Uterus (tissue), 2 donors: ENCODE measurements at regions not wholly inside any gene's neighbourhood (a gene's known extent, or its start where the extent isn't known, plus 50 kb on each side); places are given as distances from the start of the nearest gene placed in this dataset.

Experiments used
- POLR2A ChIP-seq, 2 donors: fragments of 450-650 bp; IDR thresholded peaks; one replicate each; pipeline ENCODE4 v1.6.1; 2016; ENCODE audit warnings: antibody characterized with exemption in 2 of 2, mild to moderate bottlenecking in 1 of 2, moderate library complexity in 1 of 2
- TF ChIP-seq, protein P1 (sequence below), 4 experiments: fragments of 200-600 bp in 2 of 4; fragments of 450-650 bp in 2 of 4; sonication (generic) in 2 of 4; IDR thresholded peaks; one replicate each; pipeline ENCODE4 v1.5.1; 2016 to 2019; ENCODE audit warnings: antibody characterized with exemption in 4 of 4, mild to moderate bottlenecking in 2 of 4, moderate library complexity in 1 of 4

DNA sequence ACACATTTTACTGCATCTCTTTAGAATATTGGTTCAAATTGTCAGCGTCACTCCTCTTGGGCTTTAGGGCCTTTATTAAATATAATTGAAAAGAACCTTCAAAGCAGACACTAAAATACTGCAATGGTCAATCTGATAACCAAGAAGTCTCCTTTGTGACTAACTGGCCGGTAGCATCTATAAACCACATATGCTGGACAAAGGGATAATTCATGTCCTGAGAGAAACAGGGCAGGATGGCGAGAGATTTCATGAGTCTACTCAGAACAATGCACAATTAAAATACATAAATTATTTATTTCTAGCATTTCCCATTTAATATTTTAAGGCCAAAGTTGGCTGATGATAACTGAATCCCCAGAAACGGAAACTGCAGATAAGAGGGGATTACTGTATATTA lies 1083.4 kb upstream of the CDH18 start:
- TF ChIP-seq, protein P1, sequence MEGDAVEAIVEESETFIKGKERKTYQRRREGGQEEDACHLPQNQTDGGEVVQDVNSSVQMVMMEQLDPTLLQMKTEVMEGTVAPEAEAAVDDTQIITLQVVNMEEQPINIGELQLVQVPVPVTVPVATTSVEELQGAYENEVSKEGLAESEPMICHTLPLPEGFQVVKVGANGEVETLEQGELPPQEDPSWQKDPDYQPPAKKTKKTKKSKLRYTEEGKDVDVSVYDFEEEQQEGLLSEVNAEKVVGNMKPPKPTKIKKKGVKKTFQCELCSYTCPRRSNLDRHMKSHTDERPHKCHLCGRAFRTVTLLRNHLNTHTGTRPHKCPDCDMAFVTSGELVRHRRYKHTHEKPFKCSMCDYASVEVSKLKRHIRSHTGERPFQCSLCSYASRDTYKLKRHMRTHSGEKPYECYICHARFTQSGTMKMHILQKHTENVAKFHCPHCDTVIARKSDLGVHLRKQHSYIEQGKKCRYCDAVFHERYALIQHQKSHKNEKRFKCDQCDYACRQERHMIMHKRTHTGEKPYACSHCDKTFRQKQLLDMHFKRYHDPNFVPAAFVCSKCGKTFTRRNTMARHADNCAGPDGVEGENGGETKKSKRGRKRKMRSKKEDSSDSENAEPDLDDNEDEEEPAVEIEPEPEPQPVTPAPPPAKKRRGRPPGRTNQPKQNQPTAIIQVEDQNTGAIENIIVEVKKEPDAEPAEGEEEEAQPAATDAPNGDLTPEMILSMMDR (IDR thresholded peaks at IDR 0.05), result no peak
- TF ChIP-seq POLR2A (IDR thresholded peaks at IDR 0.05), result no peak
